Panc1 (cell line): ENCODE measurements at regions not wholly inside any gene's neighbourhood (a gene's known extent, or its start where the extent isn't known, plus 50 kb on each side); places are given as distances from the start of the nearest gene placed in this dataset.

Experiments
- ATAC-seq: fragments of 200-7000 bp; cut with Tn5 transposase; 2 replicates; pipeline ENCODE4 v1.9.1; 2020; ENCODE audit warnings: mild to moderate bottlenecking, moderate library complexity
- BruUV-seq: library from RNA; stranded (reverse); fragments of 400-500 nt; replicated peaks from 2 replicates; lab custom pipeline; 2021; lab: Mats Ljungman, UMichigan
- CTCF ChIA-PET: fragments of 300-600 bp; sonication (Branson Sonifier 250); formaldehyde crosslinking; loops from one replicate; lab custom pipeline; 2022; ENCODE audit warnings: antibody characterized with exemption; lab: Charles Lee
- POLR2A ChIA-PET: fragments of 300-600 bp; sonication (Branson Sonifier 250); formaldehyde crosslinking; loops from one replicate; lab custom pipeline; 2022; ENCODE audit warnings: antibody characterized with exemption; lab: Charles Lee
- DNase-seq: peaks from one replicate; pipeline ENCODE4 v3.0.0-alpha.2; 2010; ENCODE audit warnings: low read depth, low spot score
- H3K27ac ChIP-seq: 2 replicates; pipeline ENCODE4 v1.5.1; 2011; ENCODE audit warnings: mild to moderate bottlenecking, low read length, inconsistent platforms
- H3K27me3 ChIP-seq: fragments of 200-500 bp; sonication (Bioruptor generic); 2 replicates; pipeline ENCODE4 v1.6.0; 2014; ENCODE audit warnings: low read length, inconsistent platforms; ENCODE audit not compliant: control insufficient read depth, insufficient read depth
- H3K36me3 ChIP-seq: fragments of 200-500 bp; sonication (Bioruptor generic); 2 replicates; pipeline ENCODE4 v1.5.1; 2014; ENCODE audit warnings: inconsistent platforms, mild to moderate bottlenecking, low read length, moderate library complexity; ENCODE audit not compliant: control insufficient read depth, insufficient read depth
- H3K4me1 ChIP-seq: 2 replicates; pipeline ENCODE4 v1.5.1; 2011; ENCODE audit warnings: inconsistent platforms, mild to moderate bottlenecking, low read length, moderate library complexity; ENCODE audit not compliant: control insufficient read depth, insufficient read depth
- H3K4me3 ChIP-seq, 2 experiments: 2 replicates each; pipeline ENCODE4 v1.5.1; 2011 to 2012; ENCODE audit warnings: low read depth in 2 of 2, low read length in 2 of 2, mild to moderate bottlenecking in 2 of 2, inconsistent platforms in 1 of 2, moderate library complexity in 1 of 2
- H3K9me3 ChIP-seq: fragments of 200-500 bp; sonication (Bioruptor generic); 2 replicates; pipeline ENCODE4 v1.5.1; 2014; ENCODE audit warnings: low read depth, mild to moderate bottlenecking, inconsistent platforms, low read length, moderate library complexity; ENCODE audit not compliant: control insufficient read depth, insufficient read depth
- CTCF ChIP-seq: fragments of 450-650 bp; IDR thresholded peaks from 2 replicates; pipeline ENCODE4 v1.5.1; 2017; ENCODE audit warnings: mild to moderate bottlenecking
- POLR2AphosphoS5 ChIP-seq: IDR thresholded peaks from 2 replicates; pipeline ENCODE4 v1.6.1; 2012; ENCODE audit warnings: mild to moderate bottlenecking, low read depth, low read length, moderate library complexity
- REST ChIP-seq, 2 experiments: IDR thresholded peaks; 2 replicates each; pipeline ENCODE4 v1.6.1; 2011 to 2012; ENCODE audit warnings: low read depth in 2 of 2, control low read depth in 1 of 2, low read length in 1 of 2, mild to moderate bottlenecking in 1 of 2, moderate library complexity in 1 of 2; ENCODE audit not compliant: insufficient read depth in 1 of 2
- SIN3A ChIP-seq: IDR thresholded peaks from 2 replicates; pipeline ENCODE4 v1.6.1; 2012; ENCODE audit warnings: low read depth, mild to moderate bottlenecking, low read length, moderate library complexity, borderline replicate concordance; ENCODE audit not compliant: insufficient read depth
- TCF7L2 ChIP-seq: IDR thresholded peaks from 2 replicates; pipeline ENCODE4 v1.6.1; 2011; ENCODE audit warnings: mild to moderate bottlenecking, low read depth, low read length, inconsistent platforms
- in situ Hi-C: cut with HindIII; loops from 2 replicates; pipeline ENCODE4 v1.10.0; 2016; ENCODE audit warnings: low sequenced_read_pairs, low pct_unique_long_range_greater_than_20kb
- intact Hi-C: fragments of 100-400 bp; cut with micrococcal nuclease; formaldehyde crosslinking; loops from one replicate; pipeline ENCODE4 v1.10.0; 2022; ENCODE audit not compliant: unreplicated experiment

GRCh38 chr4:14359991-14360390 is 642.3 kb upstream of the CPEB2 start:
- CTCF ChIA-PET: no interaction called here
- in situ Hi-C loops (no loop called here), intact Hi-C loops (no loop called here)
- ATAC-seq (no peak), DNase-seq (no peak)
- no peaks in the 10 kb centered on the region for H3K36me3 ChIP-seq
- H3K27me3 ChIP-seq: no peaks in the 10 kb centered on the region
- H3K4me1 ChIP-seq: no peaks in the 10 kb centered on the region
- no peaks in the 10 kb centered on the region for H3K9me3 ChIP-seq
- POLR2A ChIA-PET: no interaction called here
- no TSS peak for BruUV-seq
- TF ChIP-seq POLR2AphosphoS5 (no peak), REST (IDR thresholded peaks at IDR 0.05; ENCODE audit: insufficient read depth in 1 of 2, low read depth in 2 of 2, low read length in 1 of 2) (no peak), CTCF (no peak), TCF7L2 (no peak), SIN3A (no peak)
- H3K4me3 ChIP-seq: no peak overlapping the region
- no peak overlapping the region for H3K27ac ChIP-seq

GRCh38 chr4:14361084-14361483 is 641.2 kb upstream of the CPEB2 start:
- intact Hi-C loops: no loop called here
- H3K4me3 ChIP-seq: no peak overlapping the region
- H3K36me3 ChIP-seq: no peaks in the 10 kb centered on the region
- no TSS peak for BruUV-seq
- ChIA-PET CTCF (no interaction called here), POLR2A (no interaction called here)
- H3K9me3 ChIP-seq: no peaks in the 10 kb centered on the region
- no peaks in the 10 kb centered on the region for H3K4me1 ChIP-seq
- TF ChIP-seq REST (IDR thresholded peaks at IDR 0.05; ENCODE audit: insufficient read depth in 1 of 2, low read depth in 2 of 2, low read length in 1 of 2) (no peak), TCF7L2 (no peak), CTCF (no peak)
- no peak for DNase-seq
- ATAC-seq: no peak
- H3K27me3 ChIP-seq: no peaks in the 10 kb centered on the region
- H3K27ac ChIP-seq: no peak overlapping the region
- in situ Hi-C loops: no loop called here
